ENCODE measurements at regions not wholly inside any gene's neighbourhood (a gene's known extent, or its start where the extent isn't known, plus 50 kb on each side); places are given as distances from the start of the nearest gene placed in this dataset.

- Histone ChIP-seq H3K36me3 (ENCODE audit: low read depth) (no peaks in the 10 kb centered on the region), H3K27me3 (ENCODE audit: insufficient read depth, low read depth) (no peaks in the 10 kb centered on the region), H3K4me2 (no peak overlapping the region), H3K9me3 (ENCODE audit: insufficient read depth, low read depth) (no peaks in the 10 kb centered on the region), H3K4me1 (replicated peaks; ENCODE audit: insufficient read depth) (peaks cover 12% of the 10 kb centered on the region), H4K20me1 (ENCODE audit: insufficient read depth) (no peaks in the 10 kb centered on the region), H3K79me2 (ENCODE audit: low read depth) (no peaks in the 10 kb centered on the region), H3K4me3 (no peak overlapping the region), H3K27ac (no peak overlapping the region), H3K9me2 (ENCODE audit: insufficient read depth) (no peaks in the 10 kb centered on the region), H3F3A (ENCODE audit: insufficient read depth, low read depth) (peaks cover 4% of the 10 kb centered on the region; the same call in 1 of the 2 replicates), H2AFZ (no peak overlapping the region)
- intact Hi-C loops (cut with micrococcal nuclease; ENCODE audit: unreplicated experiment), result no loop called here
- no peak for DNase-seq
- POLR2A ChIA-PET (ENCODE audit: unreplicated experiment), result no interaction called here
- CTCF ChIA-PET, result no interaction called here
- TF ChIP-seq EZH2 (IDR thresholded peaks at IDR 0.05; ENCODE audit: low read depth), result no peak
- TF ChIP-seq, protein P1, sequence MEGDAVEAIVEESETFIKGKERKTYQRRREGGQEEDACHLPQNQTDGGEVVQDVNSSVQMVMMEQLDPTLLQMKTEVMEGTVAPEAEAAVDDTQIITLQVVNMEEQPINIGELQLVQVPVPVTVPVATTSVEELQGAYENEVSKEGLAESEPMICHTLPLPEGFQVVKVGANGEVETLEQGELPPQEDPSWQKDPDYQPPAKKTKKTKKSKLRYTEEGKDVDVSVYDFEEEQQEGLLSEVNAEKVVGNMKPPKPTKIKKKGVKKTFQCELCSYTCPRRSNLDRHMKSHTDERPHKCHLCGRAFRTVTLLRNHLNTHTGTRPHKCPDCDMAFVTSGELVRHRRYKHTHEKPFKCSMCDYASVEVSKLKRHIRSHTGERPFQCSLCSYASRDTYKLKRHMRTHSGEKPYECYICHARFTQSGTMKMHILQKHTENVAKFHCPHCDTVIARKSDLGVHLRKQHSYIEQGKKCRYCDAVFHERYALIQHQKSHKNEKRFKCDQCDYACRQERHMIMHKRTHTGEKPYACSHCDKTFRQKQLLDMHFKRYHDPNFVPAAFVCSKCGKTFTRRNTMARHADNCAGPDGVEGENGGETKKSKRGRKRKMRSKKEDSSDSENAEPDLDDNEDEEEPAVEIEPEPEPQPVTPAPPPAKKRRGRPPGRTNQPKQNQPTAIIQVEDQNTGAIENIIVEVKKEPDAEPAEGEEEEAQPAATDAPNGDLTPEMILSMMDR (conservative IDR thresholded peaks at IDR 0.05), result no peak
- no TSS peak for BruUV-seq (replicated peaks)
These were observed 128.9 kb upstream of the DNAH14 start for GRCh38 chr1:224800486-224801119.

DNA sequence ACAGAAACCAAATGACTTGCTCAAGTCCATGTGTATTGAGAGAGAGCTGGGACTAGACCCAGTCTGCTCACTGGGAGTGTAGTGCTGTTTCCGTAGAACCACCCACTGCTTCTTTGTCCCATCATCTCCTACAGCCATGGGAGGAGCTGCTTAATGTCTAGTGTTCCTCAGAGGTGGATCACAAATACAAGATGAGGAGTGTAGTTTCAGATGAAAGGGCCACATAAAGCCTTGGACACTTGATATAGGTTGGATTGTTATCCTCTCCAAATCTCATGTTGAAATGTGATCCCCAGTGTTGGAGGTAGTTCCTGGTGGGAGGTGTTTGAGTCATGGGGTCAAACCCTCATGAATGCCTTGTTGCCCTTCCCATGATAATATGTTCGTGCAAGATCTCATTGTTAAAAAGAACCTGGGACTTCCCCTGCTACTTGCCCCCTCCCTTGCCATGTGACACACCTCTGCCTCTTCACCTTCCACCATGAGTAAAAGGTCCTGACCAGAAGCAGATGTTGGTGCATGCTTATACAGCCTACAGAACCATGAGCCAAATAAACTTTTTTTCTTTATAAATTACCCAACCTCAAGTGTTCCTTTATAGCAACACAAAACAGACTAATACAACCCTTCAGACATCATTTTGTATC is 127.5 kb upstream of the DNAH14 start:
- BruUV-seq (replicated peaks), result no TSS peak

GRCh38 chr1:224802617-224803016 is 126.9 kb upstream of the DNAH14 start:
- ChIA-PET CTCF (no interaction called here), POLR2A (ENCODE audit: unreplicated experiment) (no interaction called here)
- BruUV-seq (replicated peaks), result no TSS peak

More for the DNA sequence above, 127.5 kb upstream of the DNAH14 start:
- ChIA-PET POLR2A (ENCODE audit: unreplicated experiment) (no interaction called here), CTCF (no interaction called here)
- Histone ChIP-seq H3K9me3 (ENCODE audit: insufficient read depth, low read depth) (no peaks in the 10 kb centered on the region), H3F3A (ENCODE audit: insufficient read depth, low read depth) (peaks cover 4% of the 10 kb centered on the region; the same call in 1 of the 2 replicates), H3K27ac (no peak overlapping the region), H4K20me1 (ENCODE audit: insufficient read depth) (no peaks in the 10 kb centered on the region), H3K4me3 (no peak overlapping the region), H3K4me2 (no peak overlapping the region), H2AFZ (no peak overlapping the region), H3K4me1 (replicated peaks; ENCODE audit: insufficient read depth) (peaks cover 12% of the 10 kb centered on the region), H3K27me3 (ENCODE audit: insufficient read depth, low read depth) (no peaks in the 10 kb centered on the region), H3K79me2 (ENCODE audit: low read depth) (no peaks in the 10 kb centered on the region), H3K36me3 (ENCODE audit: low read depth) (no peaks in the 10 kb centered on the region), H3K9me2 (ENCODE audit: insufficient read depth) (no peaks in the 10 kb centered on the region)
- peak; percentile 19 to 37 for DNase-seq
- intact Hi-C loops (cut with micrococcal nuclease; ENCODE audit: unreplicated experiment), result no loop called here
- TF ChIP-seq, protein P1 (conservative IDR thresholded peaks at IDR 0.05), result no peak
- TF ChIP-seq EZH2 (IDR thresholded peaks at IDR 0.05; ENCODE audit: low read depth), result no peak

More at GRCh38 chr1:224802617-224803016, 126.9 kb upstream of the DNAH14 start:
- H3K9me3 ChIP-seq (ENCODE audit: insufficient read depth, low read depth), result no peaks in the 10 kb centered on the region
- TF ChIP-seq, protein P1 (conservative IDR thresholded peaks at IDR 0.05), result no peak
- TF ChIP-seq EZH2 (IDR thresholded peaks at IDR 0.05; ENCODE audit: low read depth), result no peak
- H3K27ac ChIP-seq, result no peak overlapping the region
- no peaks in the 10 kb centered on the region for H3K27me3 ChIP-seq (ENCODE audit: insufficient read depth, low read depth)
- no peaks in the 10 kb centered on the region for H3K36me3 ChIP-seq (ENCODE audit: low read depth)
- H3K9me2 ChIP-seq (ENCODE audit: insufficient read depth), result no peaks in the 10 kb centered on the region
- H3K79me2 ChIP-seq (ENCODE audit: low read depth), result no peaks in the 10 kb centered on the region
- DNase-seq, result no peak
- no peak overlapping the region for H3K4me2 ChIP-seq
- peaks cover 4% of the 10 kb centered on the region; the same call in 1 of the 2 replicates for H3F3A ChIP-seq (ENCODE audit: insufficient read depth, low read depth)
- H2AFZ ChIP-seq, result no peak overlapping the region
- intact Hi-C loops (cut with micrococcal nuclease; ENCODE audit: unreplicated experiment), result no loop called here
- no peak overlapping the region for H3K4me3 ChIP-seq
- H3K4me1 ChIP-seq (replicated peaks; ENCODE audit: insufficient read depth), result peaks cover 12% of the 10 kb centered on the region
- H4K20me1 ChIP-seq (ENCODE audit: insufficient read depth), result no peaks in the 10 kb centered on the region
